Keratinocyte (primary cell): ENCODE measurements at regions not wholly inside any gene's neighbourhood (a gene's known extent, or its start where the extent isn't known, plus 50 kb on each side); places are given as distances from the start of the nearest gene placed in this dataset.

Experiments
- DNase-seq: peaks from one replicate; pipeline ENCODE4 v3.0.0-alpha.2; 2011; ENCODE audit warnings: low read depth, missing footprints, low spot score
- FAIRE-seq: peaks from 2 replicates; lab custom pipeline; 2011; peaks lifted over from hg19 to GRCh38; lab: Jason Lieb, UNC
- H2AFZ ChIP-seq: 2 replicates; pipeline ENCODE4 v1.6.0; 2012; ENCODE audit warnings: low read length, control low read depth, inconsistent platforms; ENCODE audit not compliant: control insufficient read depth
- H3K27ac ChIP-seq: 2 replicates; pipeline ENCODE4 v1.5.1; 2011; ENCODE audit warnings: low read length; ENCODE audit not compliant: control insufficient read depth, insufficient read depth
- H3K27me3 ChIP-seq: 3 replicates; pipeline ENCODE4 v1.6.0; 2011; ENCODE audit warnings: low read length; ENCODE audit not compliant: control insufficient read depth, insufficient read depth; ENCODE audit errors: extremely low read depth
- H3K36me3 ChIP-seq, 2 experiments: 2 replicates in 1 of 2; 3 replicates in 1 of 2; pipeline ENCODE4 v1.5.1; 2011; ENCODE audit warnings: low read length in 2 of 2, mild to moderate bottlenecking in 1 of 2; ENCODE audit not compliant: control insufficient read depth in 2 of 2, insufficient read depth in 2 of 2; ENCODE audit errors: extremely low read depth in 1 of 2
- H3K4me1 ChIP-seq: 3 replicates; pipeline ENCODE4 v1.5.1; 2011; ENCODE audit warnings: low read length; ENCODE audit not compliant: control insufficient read depth, insufficient read depth; ENCODE audit errors: extremely low read depth
- H3K4me2 ChIP-seq: 3 replicates; pipeline ENCODE4 v1.6.0; 2011; ENCODE audit warnings: low read depth, low read length; ENCODE audit not compliant: control insufficient read depth, insufficient read depth; ENCODE audit errors: extremely low read depth
- H3K4me3 ChIP-seq, 3 experiments: fragments of 200-600 bp in 1 of 3; sonication (generic) in 1 of 3; 2 replicates in 2 of 3; 3 replicates in 1 of 3; pipeline ENCODE4 v1.5.1; 2011 to 2016; ENCODE audit warnings: low read length in 3 of 3, mild to moderate bottlenecking in 3 of 3, control low read depth in 2 of 3, inconsistent platforms in 1 of 3, low read depth in 1 of 3, mixed read lengths in 1 of 3, mixed run types in 1 of 3, moderate library complexity in 1 of 3; ENCODE audit not compliant: control insufficient read depth in 2 of 3, insufficient read depth in 2 of 3; ENCODE audit errors: extremely low read depth in 1 of 3
- H3K79me2 ChIP-seq: 2 replicates; pipeline ENCODE4 v1.6.0; 2012; ENCODE audit warnings: low read length; ENCODE audit not compliant: control insufficient read depth, insufficient read depth
- H3K9ac ChIP-seq: 3 replicates; pipeline ENCODE4 v1.6.0; 2011; ENCODE audit warnings: low read length; ENCODE audit not compliant: control insufficient read depth, insufficient read depth; ENCODE audit errors: extremely low read depth
- H3K9me1 ChIP-seq: 3 replicates; pipeline ENCODE4 v1.6.0; 2011; ENCODE audit warnings: low read length; ENCODE audit not compliant: control insufficient read depth, insufficient read depth; ENCODE audit errors: extremely low read depth
- H3K9me3 ChIP-seq: 2 replicates; pipeline ENCODE4 v1.5.1; 2012; ENCODE audit warnings: low read depth, low read length; ENCODE audit not compliant: control insufficient read depth
- H4K20me1 ChIP-seq: 3 replicates; pipeline ENCODE4 v1.6.0; 2011; ENCODE audit warnings: low read length; ENCODE audit not compliant: control insufficient read depth, insufficient read depth; ENCODE audit errors: extremely low read depth
- CTCF ChIP-seq, 3 experiments: IDR thresholded peaks in 1 of 3; conservative IDR thresholded peaks in 1 of 3; optimal IDR thresholded peaks in 1 of 3; 2 replicates in 2 of 3; 3 replicates in 1 of 3; pipeline versions ENCODE3 to v1.5.1; 2011; ENCODE audit warnings: low read length in 3 of 3, mild to moderate bottlenecking in 3 of 3, moderate library complexity in 2 of 3, control low read depth in 1 of 3, inconsistent platforms in 1 of 3; ENCODE audit not compliant: insufficient read depth in 2 of 3; ENCODE audit errors: extremely low read depth in 1 of 3
- EZH2 ChIP-seq: IDR thresholded peaks from one replicate; pipeline ENCODE4 v1.6.1; 2012; ENCODE audit warnings: inconsistent platforms, mild to moderate bottlenecking, low read length, moderate library complexity
- dilution Hi-C: fragments of 300-500 bp; cut with MboI; formaldehyde crosslinking; loops from one replicate; pipeline ENCODE4 v1.7.0; 2020; ENCODE audit warnings: low sequenced_read_pairs; ENCODE audit not compliant: extremely low pct_ligation_motif_present

- Histone ChIP-seq H2AFZ (no peak overlapping the region), H3K36me3 (no peaks in the 10 kb centered on the region), H3K27ac (no peak overlapping the region), H3K9me1 (no peaks in the 10 kb centered on the region), H3K27me3 (no peaks in the 10 kb centered on the region), H4K20me1 (no peaks in the 10 kb centered on the region), H3K4me3 (no peak overlapping the region), H3K4me2 (no peak overlapping the region), H3K4me1 (no peaks in the 10 kb centered on the region), H3K79me2 (no peaks in the 10 kb centered on the region), H3K9ac (no peak overlapping the region), H3K9me3 (no peaks in the 10 kb centered on the region)
- DNase-seq (no peak), FAIRE-seq (no peak)
- dilution Hi-C loops = no loop called here
- TF ChIP-seq EZH2 (no peak), CTCF (optimal IDR thresholded peaks at IDR 0.05 in 1 of 3, IDR thresholded peaks at IDR 0.05 in 1 of 3, conservative IDR thresholded peaks at IDR 0.05 in 1 of 3; ENCODE audit: extremely low read depth in 1 of 3, insufficient read depth in 2 of 3, low read length in 3 of 3) (no peak)
Observed at GRCh38 chr3:89795506-89795905, 688.1 kb downstream of the EPHA3 start.

GRCh38 chr3:89802881-89803280, 695.5 kb downstream of the EPHA3 start:
- Histone ChIP-seq H3K9ac (no peak overlapping the region), H3K79me2 (no peaks in the 10 kb centered on the region), H3K36me3 (no peaks in the 10 kb centered on the region), H2AFZ (no peak overlapping the region), H3K4me1 (no peaks in the 10 kb centered on the region), H4K20me1 (no peaks in the 10 kb centered on the region), H3K9me1 (no peaks in the 10 kb centered on the region), H3K27me3 (no peaks in the 10 kb centered on the region), H3K27ac (no peak overlapping the region), H3K4me3 (no peak overlapping the region), H3K9me3 (no peaks in the 10 kb centered on the region), H3K4me2 (no peak overlapping the region)
- no peak for FAIRE-seq
- dilution Hi-C loops = no loop called here
- TF ChIP-seq CTCF (optimal IDR thresholded peaks at IDR 0.05 in 1 of 3, IDR thresholded peaks at IDR 0.05 in 1 of 3, conservative IDR thresholded peaks at IDR 0.05 in 1 of 3; ENCODE audit: extremely low read depth in 1 of 3, insufficient read depth in 2 of 3, low read length in 3 of 3) (no peak), EZH2 (no peak)
- DNase-seq = no peak
